K562 (cell line): ENCODE measurements at regions not wholly inside any gene's neighbourhood (a gene's known extent, or its start where the extent isn't known, plus 50 kb on each side); places are given as distances from the start of the nearest gene placed in this dataset.

ENCODE experiments used
- ESRRA ChIP-seq: fragments of 450-650 bp; IDR thresholded peaks from 2 replicates; pipeline ENCODE4 v1.6.1; 2014; ENCODE audit warnings: low read depth, mild to moderate bottlenecking, moderate library complexity, borderline replicate concordance
- HDAC1 ChIP-seq, 2 experiments: fragments of 450-650 bp; IDR thresholded peaks; 2 replicates each; pipeline ENCODE4 v1.6.1; 2016 to 2017; ENCODE audit warnings: inconsistent platforms in 1 of 2, mild to moderate bottlenecking in 1 of 2, moderate library complexity in 1 of 2
- HSF4 ChIP-seq: fragments of 250-450 bp; sonication (Bioruptor Pico); IDR thresholded peaks from 2 replicates; pipeline ENCODE4 v2.1.2; 2022; ENCODE audit warnings: mild to moderate bottlenecking, moderate library complexity, borderline replicate concordance
- KHSRP ChIP-seq: fragments of 450-650 bp; IDR thresholded peaks from 2 replicates; pipeline ENCODE4 v1.6.1; 2017
- TRIM24 ChIP-seq, 2 experiments: fragments of 450-650 bp; IDR thresholded peaks; 2 replicates each; pipeline ENCODE4 v1.6.1; 2016
- ZNF140 ChIP-seq: fragments of 250-450 bp; sonication (Bioruptor Pico); IDR thresholded peaks from 2 replicates; pipeline ENCODE4 v1.8.0; 2021; ENCODE audit warnings: moderate library complexity, mild to moderate bottlenecking, inconsistent platforms
- TF ChIP-seq, protein P1 (sequence below), 2 experiments: fragments of 450-650 bp; IDR thresholded peaks; 2 replicates each; pipeline ENCODE4 v1.6.1; 2016; ENCODE audit warnings: mild to moderate bottlenecking in 2 of 2, borderline replicate concordance in 1 of 2, low read depth in 1 of 2, moderate library complexity in 1 of 2
- TF ChIP-seq, protein P2 (sequence below): IDR thresholded peaks from 2 replicates; pipeline ENCODE4 v1.6.1; 2014; ENCODE audit warnings: antibody characterized with exemption

DNA sequence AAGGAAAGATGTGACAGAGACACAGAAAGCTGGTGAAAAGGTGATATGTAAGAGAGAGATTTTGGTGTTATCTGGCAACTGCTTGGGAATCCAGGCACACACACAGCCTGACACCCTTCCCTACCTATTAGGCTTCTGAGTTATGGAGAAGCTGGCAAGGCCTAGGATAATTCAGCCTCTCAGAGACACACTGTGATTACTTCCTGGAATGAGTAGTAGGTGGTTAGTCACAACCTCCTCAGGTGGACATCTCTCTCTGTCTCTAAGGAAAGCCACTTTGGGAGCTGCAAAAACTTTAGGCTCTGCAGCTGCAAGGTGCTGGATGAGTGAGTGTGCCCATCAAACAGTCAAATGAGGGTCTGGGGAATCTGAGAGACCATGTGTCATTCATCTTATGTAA, 201.9 kb downstream of the PDCD6IP start (continued):
- TF ChIP-seq, protein P1, sequence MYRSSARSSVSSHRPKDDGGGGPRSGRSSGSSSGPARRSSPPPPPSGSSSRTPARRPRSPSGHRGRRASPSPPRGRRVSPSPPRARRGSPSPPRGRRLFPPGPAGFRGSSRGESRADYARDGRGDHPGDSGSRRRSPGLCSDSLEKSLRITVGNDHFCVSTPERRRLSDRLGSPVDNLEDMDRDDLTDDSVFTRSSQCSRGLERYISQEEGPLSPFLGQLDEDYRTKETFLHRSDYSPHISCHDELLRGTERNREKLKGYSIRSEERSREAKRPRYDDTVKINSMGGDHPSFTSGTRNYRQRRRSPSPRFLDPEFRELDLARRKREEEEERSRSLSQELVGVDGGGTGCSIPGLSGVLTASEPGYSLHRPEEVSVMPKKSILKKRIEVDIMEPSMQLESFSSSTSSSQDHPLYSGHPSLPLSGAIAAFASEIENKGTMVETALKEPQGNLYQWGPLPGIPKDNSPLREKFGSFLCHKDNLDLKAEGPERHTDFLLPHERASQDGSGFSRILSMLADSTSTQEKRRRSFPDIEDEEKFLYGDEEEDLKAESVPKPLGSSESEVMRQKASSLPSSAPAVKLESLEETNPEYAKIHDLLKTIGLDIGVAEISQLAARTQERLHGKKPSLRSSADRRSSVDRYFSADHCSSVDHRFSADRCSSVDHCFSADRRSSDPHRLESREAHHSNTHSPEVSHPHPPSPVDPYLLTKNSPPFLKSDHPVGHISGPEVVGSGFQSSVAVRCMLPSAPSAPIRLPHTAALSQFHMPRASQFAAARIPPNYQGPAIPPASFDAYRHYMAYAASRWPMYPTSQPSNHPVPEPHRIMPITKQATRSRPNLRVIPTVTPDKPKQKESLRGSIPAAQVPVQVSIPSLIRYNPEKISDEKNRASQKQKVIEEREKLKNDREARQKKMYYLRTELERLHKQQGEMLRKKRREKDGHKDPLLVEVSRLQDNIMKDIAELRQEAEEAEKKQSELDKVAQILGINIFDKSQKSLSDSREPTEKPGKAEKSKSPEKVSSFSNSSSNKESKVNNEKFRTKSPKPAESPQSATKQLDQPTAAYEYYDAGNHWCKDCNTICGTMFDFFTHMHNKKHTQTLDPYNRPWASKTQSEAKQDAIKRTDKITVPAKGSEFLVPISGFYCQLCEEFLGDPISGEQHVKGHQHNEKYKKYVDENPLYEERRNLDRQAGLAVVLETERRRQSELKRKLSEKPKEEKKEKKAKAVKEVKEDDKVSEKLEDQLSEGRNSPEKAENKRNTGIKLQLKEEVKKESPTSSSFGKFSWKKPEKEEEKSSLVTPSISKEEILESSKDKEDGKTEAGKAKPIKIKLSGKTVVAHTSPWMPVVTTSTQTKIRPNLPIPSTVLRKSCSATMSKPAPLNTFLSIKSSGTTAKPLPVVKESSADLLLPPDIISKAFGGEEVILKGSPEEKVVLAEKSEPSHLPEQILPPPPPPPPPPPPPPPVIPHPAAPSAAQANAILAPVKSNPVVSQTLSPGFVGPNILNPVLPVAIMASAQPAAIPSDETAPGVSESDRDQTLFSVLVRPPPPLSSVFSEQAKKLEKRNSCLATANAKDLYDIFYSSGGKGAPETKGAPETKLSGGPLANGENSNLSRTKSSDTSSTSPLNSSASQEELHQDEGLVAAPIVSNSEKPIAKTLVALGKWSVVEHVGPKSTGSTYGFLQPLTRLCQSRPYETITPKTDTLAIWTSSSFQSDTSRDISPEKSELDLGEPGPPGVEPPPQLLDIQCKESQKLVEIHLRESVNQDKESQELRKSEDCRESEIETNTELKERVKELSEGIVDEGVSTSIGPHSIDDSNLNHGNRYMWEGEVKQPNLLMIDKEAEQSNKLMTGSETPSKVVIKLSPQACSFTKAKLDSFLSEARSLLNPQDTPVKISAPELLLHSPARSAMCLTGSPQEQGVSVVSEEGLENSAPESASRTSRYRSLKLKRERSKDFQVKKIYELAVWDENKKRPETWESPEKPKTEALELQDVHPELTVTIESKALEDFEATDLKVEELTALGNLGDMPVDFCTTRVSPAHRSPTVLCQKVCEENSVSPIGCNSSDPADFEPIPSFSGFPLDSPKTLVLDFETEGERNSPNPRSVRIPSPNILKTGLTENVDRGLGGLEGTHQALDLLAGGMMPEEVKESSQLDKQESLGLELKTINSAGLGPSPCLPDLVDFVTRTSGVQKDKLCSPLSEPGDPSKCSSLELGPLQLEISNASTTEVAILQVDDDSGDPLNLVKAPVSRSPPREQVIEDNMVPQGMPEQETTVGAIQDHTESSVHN (IDR thresholded peaks at IDR 0.05; ENCODE audit: borderline replicate concordance in 1 of 2, low read depth in 1 of 2): no peak
- TF ChIP-seq, protein P2, sequence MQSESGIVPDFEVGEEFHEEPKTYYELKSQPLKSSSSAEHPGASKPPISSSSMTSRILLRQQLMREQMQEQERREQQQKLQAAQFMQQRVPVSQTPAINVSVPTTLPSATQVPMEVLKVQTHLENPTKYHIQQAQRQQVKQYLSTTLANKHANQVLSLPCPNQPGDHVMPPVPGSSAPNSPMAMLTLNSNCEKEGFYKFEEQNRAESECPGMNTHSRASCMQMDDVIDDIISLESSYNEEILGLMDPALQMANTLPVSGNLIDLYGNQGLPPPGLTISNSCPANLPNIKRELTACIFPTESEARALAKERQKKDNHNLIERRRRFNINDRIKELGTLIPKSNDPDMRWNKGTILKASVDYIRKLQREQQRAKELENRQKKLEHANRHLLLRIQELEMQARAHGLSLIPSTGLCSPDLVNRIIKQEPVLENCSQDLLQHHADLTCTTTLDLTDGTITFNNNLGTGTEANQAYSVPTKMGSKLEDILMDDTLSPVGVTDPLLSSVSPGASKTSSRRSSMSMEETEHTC: no peak
- no peak for TF ChIP-seq KHSRP
- TF ChIP-seq ZNF140 (CRISPR knock-in tag): no peak
- TF ChIP-seq ESRRA: no peak
- TF ChIP-seq HSF4 (CRISPR knock-in tag): no peak
- TF ChIP-seq HDAC1 (IDR thresholded peaks at IDR 0.05): no peak
- no peak for TF ChIP-seq TRIM24 (IDR thresholded peaks at IDR 0.05)
